B cell (primary cell): ENCODE measurements at regions not wholly inside any gene's neighbourhood (a gene's known extent, or its start where the extent isn't known, plus 50 kb on each side); places are given as distances from the start of the nearest gene placed in this dataset.

Source experiments
- CTCF ChIP-seq: fragments of 200-600 bp; IDR thresholded peaks from one replicate; pipeline ENCODE4 v1.8.0; 2022; ENCODE audit warnings: antibody characterized with exemption, mild to moderate bottlenecking
- EZH2 ChIP-seq: IDR thresholded peaks from 2 replicates; pipeline ENCODE4 v1.6.1; 2012; ENCODE audit warnings: borderline replicate concordance, low read depth, mild to moderate bottlenecking, moderate library complexity, low read length; ENCODE audit not compliant: insufficient read depth, poor library complexity, severe bottlenecking

- no peak for TF ChIP-seq CTCF
- TF ChIP-seq EZH2, result no peak
Measured at GRCh38 chr2:75328156-75328555, 128.8 kb upstream of the TACR1 start.
